ENCODE measurements at regions not wholly inside any gene's neighbourhood (a gene's known extent, or its start where the extent isn't known, plus 50 kb on each side); places are given as distances from the start of the nearest gene placed in this dataset.

GRCh38 chr14:89618811-89619551 lies 201.9 kb upstream of the FOXN3 start:
- DNase-seq (ENCODE audit: missing footprints) (peak; percentile 90), ATAC-seq (peak; percentile 95)
- intact Hi-C loops (cut with DNase I) = loop anchor here (2.0 to 10.0 kb wide), 6 partner anchors 42 to 394 kb away; partner anchors contain the start of gene FOXN3

GRCh38 chr14:89618330-89618708 lies 201.3 kb upstream of the FOXN3 start:
- ATAC-seq (peak; percentile 29), DNase-seq (ENCODE audit: missing footprints) (no peak)
- intact Hi-C loops (cut with DNase I) = loop anchor here (2.0 to 10.0 kb wide), 6 partner anchors 42 to 394 kb away; partner anchors contain the start of gene FOXN3

GRCh38 chr14:89617481-89618329 lies 200.7 kb upstream of the FOXN3 start:
- intact Hi-C loops (cut with DNase I) = loop anchor here (2.0 to 10.0 kb wide), 6 partner anchors 43 to 393 kb away; partner anchors contain the start of gene FOXN3
- ATAC-seq = peak; percentile 56
- no peak for DNase-seq (ENCODE audit: missing footprints)

- ATAC-seq (no peak), DNase-seq (ENCODE audit: missing footprints) (no peak)
- intact Hi-C loops (cut with DNase I) = loop anchor here (5.0 to 10.0 kb wide), 5 partner anchors 45 to 392 kb away; partner anchors contain the start of gene FOXN3
Observed at GRCh38 chr14:89616852-89617341, 199.9 kb upstream of the FOXN3 start.

GRCh38 chr14:89616425-89616824 lies 199.4 kb upstream of the FOXN3 start:
- no peak for ATAC-seq
- no peak for DNase-seq (ENCODE audit: missing footprints)
- intact Hi-C loops (cut with DNase I) = loop anchor here (5.0 to 10.0 kb wide), 5 partner anchors 44 to 392 kb away; partner anchors contain the start of gene FOXN3

DNA sequence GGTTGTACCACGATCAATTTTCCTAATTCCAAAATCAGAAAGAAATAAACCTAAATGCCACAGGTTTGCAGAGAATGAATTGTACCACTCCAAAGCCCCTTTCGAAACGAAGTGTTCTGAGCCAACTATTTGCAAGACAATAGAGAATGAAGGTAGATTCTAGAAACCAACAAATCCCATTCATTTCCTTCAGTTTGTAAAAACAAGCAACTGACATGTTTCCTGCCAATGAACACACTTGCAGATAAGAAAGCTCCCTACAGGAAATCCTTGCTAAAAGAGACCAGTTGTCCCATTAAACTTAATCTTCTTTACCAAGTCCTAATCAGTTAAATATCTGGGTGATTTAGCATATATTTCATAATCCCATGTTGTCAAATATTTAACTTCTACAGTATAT lies 198.4 kb upstream of the FOXN3 start:
- no peak for DNase-seq (ENCODE audit: missing footprints)
- intact Hi-C loops (cut with DNase I) = loop anchor here (5.0 to 10.0 kb wide), 5 partner anchors 43 to 391 kb away; partner anchors contain the start of gene FOXN3
- ATAC-seq = no peak

DNA sequence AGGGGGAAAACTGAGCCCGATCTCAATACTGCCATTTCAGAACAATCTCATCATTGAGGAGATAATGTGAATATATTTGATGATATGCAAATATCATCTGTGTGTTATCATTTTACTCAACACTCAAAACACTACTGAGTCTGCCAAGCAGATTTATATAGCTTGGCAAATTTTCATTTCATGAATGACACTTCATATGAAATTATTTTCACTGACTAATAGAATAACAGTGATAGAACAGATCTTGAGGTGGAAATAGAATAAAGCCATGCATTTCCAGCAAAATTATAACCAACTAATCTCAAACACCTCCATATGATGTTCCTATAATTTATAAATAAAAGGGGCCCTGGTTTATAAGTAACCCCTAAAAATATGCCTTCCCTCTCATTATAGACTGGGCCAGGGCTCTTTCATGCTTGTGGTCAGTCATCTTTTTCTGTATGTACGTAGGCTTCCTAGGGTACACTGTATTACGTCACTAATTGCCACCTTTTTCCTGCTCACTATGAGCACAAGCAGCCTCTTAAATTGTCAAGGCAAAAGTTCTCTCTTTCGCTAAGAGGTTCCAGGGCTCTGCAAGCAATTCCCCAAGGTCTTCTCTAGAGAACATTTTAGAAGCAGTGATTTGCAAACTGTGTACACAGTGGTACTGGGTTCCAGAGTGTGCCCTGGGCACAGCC lies 197.1 kb upstream of the FOXN3 start:
- intact Hi-C loops (cut with DNase I) = loop anchor here (10.0 kb wide), 2 partner anchors 151 to 389 kb away; no protein-coding TSS in a partner anchor
- DNase-seq (ENCODE audit: missing footprints) = no peak
- no peak for ATAC-seq

DNA sequence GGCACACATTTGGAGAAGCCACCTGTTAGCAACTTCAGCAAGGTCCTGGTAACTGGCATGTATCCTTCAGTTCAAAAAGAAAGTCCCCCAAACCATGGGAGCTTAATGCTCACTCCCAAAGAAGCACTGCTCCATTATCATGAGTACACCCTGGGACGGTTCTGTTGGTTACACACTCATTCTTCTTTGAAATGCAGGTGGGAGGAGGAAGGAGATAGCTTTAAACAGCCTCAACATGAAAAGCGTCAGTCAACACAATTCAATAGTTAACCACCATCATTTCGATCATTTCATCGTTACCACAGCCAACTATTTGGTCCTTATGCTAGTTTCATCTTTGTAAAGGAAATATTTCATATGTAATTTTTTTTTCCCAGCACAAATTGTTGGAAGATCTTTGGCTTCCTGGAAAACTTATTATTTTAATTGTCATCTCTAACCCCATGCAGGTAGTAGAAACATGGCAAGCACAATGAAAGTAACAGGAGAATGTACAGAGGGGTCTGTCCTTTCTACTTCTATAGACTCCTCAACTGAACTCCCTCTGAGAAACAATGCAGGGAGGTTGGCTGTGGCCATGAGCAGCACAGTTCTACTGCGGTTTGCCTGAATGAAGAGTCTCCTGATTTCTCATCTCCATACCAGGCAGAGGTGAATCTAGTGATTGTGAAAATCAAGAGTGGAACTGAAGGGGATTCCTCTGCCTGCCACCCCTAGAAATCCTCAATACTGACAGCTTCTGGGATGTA lies 196.4 kb upstream of the FOXN3 start:
- intact Hi-C loops (cut with DNase I) = loop anchor here (10.0 kb wide), 2 partner anchors 151 to 389 kb away; no protein-coding TSS in a partner anchor
- ATAC-seq = no peak
- no peak for DNase-seq (ENCODE audit: missing footprints)

GRCh38 chr14:89609500-89610100 lies 192.6 kb upstream of the FOXN3 start:
- no peak for ATAC-seq
- no peak for DNase-seq (ENCODE audit: missing footprints)
- intact Hi-C loops (cut with DNase I) = loop anchor here (10.0 kb wide), 2 partner anchors 155 to 385 kb away; no protein-coding TSS in a partner anchor

GRCh38 chr14:89607453-89607852 lies 190.4 kb upstream of the FOXN3 start:
- DNase-seq (ENCODE audit: missing footprints) = no peak
- intact Hi-C loops (cut with DNase I) = no loop called here
- no peak for ATAC-seq

GRCh38 chr14:89603938-89604480 lies 187.0 kb upstream of the FOXN3 start:
- intact Hi-C loops (cut with DNase I) = loop anchor here (5.0 kb wide), 2 partner anchors 52 to 187 kb away; partner anchors contain the start of gene FOXN3
- DNase-seq (ENCODE audit: missing footprints) (no peak), ATAC-seq (no peak)

DNA sequence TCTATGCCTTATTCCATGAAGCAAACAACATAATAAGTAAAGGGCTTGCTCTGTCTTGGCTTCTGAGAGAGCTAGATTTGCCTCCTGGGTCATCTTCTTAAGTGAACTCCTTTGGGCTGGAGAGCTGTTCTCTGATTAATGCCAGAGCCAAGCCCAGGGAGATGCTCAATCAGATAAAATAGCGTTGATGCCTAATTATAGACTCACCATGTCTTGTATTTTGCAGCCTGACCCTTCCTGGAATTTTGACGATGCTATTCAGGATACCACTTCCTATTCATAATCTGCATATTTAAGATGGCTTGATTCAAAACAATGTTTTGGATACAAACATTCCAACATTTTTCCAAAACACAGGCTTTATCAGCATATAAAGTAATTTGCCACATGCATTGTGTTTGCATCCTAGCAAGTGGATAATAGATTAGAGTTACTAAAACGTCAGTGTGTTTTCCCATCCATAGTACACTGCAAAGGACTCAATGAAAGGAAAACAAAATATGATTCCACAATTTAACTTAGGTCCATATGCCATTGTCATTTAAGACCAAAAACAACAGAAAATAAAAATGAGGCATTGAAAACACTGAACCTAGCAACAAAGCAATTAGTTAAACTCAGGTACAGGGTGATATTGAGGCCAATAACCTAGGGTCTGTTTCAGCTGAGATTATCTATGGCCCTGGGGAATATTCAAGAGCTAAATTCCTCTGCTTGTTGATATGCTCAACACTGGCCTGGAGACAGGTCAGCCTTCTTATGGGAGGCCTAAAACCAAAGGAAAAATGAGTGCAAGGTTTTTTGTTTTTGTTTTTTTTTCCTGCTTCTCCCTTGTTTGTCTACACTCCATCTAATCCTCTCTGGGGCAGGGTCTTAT lies 184.2 kb upstream of the FOXN3 start:
- ATAC-seq = no peak
- intact Hi-C loops (cut with DNase I) = loop anchor here (2.0 to 5.0 kb wide), 3 partner anchors 28 to 184 kb away; partner anchors contain the start of gene FOXN3
- no peak for DNase-seq (ENCODE audit: missing footprints)

GRCh38 chr14:89600029-89600428 lies 183.0 kb upstream of the FOXN3 start:
- no peak for DNase-seq (ENCODE audit: missing footprints)
- ATAC-seq = no peak
- intact Hi-C loops (cut with DNase I) = loop anchor here (2.0 to 5.0 kb wide), 3 partner anchors 27 to 183 kb away; partner anchors contain the start of gene FOXN3

- ATAC-seq (no peak), DNase-seq (ENCODE audit: missing footprints) (no peak)
- intact Hi-C loops (cut with DNase I) = no loop called here
Observed at GRCh38 chr14:89598548-89599186, 181.6 kb upstream of the FOXN3 start.

DNA sequence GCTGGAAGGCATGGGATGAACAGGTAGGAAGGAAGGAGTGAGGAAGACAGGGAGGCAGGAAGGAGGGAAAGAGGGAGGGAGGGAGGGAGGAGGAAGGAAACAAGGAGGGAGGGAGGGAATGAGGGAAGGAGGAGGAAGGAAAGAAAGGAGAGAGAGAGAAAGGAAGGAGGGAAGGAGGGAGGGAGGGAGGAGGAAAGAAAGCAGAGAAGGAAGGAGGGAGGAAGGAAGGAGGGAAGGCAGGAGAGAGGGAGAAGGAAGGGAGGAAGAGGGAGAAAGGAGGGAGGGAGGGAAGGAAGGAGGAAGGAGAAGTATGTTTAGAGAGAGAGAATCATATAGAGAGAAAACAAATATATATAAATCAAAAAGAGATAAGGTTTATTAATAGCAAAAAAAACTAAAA lies 175.9 kb upstream of the FOXN3 start:
- intact Hi-C loops (cut with DNase I) = no loop called here
- ATAC-seq = no peak
- DNase-seq (ENCODE audit: missing footprints) = no peak

Data from Right ventricle myocardium inferior (tissue), 1 donor.